ENCODE measurements at regions not wholly inside any gene's neighbourhood (a gene's known extent, or its start where the extent isn't known, plus 50 kb on each side); places are given as distances from the start of the nearest gene placed in this dataset.

GRCh38 chr16:65212791-65213190, 90.9 kb upstream of the CDH11 start:
- no peak for DNase-seq (ENCODE audit: low read depth)

- DNase-seq (ENCODE audit: low read depth): no peak
Measured at GRCh38 chr16:65212240-65212639, 90.4 kb upstream of the CDH11 start.

GRCh38 chr16:65202461-65202860, 80.6 kb upstream of the CDH11 start:
- DNase-seq (ENCODE audit: low read depth): peak; percentile 44

- DNase-seq (ENCODE audit: low read depth): peak; percentile 21
Measured at GRCh38 chr16:65201511-65201910, 79.6 kb upstream of the CDH11 start.

- peak; percentile 72 for DNase-seq (ENCODE audit: low read depth)
Measured at GRCh38 chr16:65200857-65201256, 79.0 kb upstream of the CDH11 start.

- no peak for DNase-seq (ENCODE audit: low read depth)
Measured at GRCh38 chr16:65200156-65200773, 78.4 kb upstream of the CDH11 start.

- no peak for DNase-seq (ENCODE audit: low read depth)
Measured at GRCh38 chr16:65196420-65197075, 74.7 kb upstream of the CDH11 start.

- DNase-seq (ENCODE audit: low read depth): no peak
Measured at GRCh38 chr16:65195998-65196397, 74.1 kb upstream of the CDH11 start.

- DNase-seq (ENCODE audit: low read depth): no peak
Measured at GRCh38 chr16:65185241-65185778, 63.4 kb upstream of the CDH11 start.

GRCh38 chr16:65181071-65181561, 59.3 kb upstream of the CDH11 start:
- DNase-seq (ENCODE audit: low read depth): no peak

GRCh38 chr16:65178151-65178550, 56.3 kb upstream of the CDH11 start:
- no peak for DNase-seq (ENCODE audit: low read depth)

- DNase-seq (ENCODE audit: low read depth): peak; percentile 61
Measured at GRCh38 chr16:65176603-65177002, 54.7 kb upstream of the CDH11 start.

- no peak for DNase-seq (ENCODE audit: low read depth)
Measured at GRCh38 chr16:65172356-65172755, 50.5 kb upstream of the CDH11 start.
